HTR-8/SVneo (cell line): ENCODE measurements at regions not wholly inside any gene's neighbourhood (a gene's known extent, or its start where the extent isn't known, plus 50 kb on each side); places are given as distances from the start of the nearest gene placed in this dataset.

Experiments
- DNase-seq: peaks from one replicate; pipeline ENCODE4 v3.0.0; 2011; ENCODE audit warnings: low spot score, mixed read lengths; ENCODE audit not compliant: insufficient read length
- FAIRE-seq: peaks from 2 replicates; lab custom pipeline; 2011; peaks lifted over from hg19 to GRCh38; lab: Jason Lieb, UNC

GRCh38 chr3:117114517-117115265 lies 405.1 kb downstream of the TUSC7 start:
- FAIRE-seq (no peak), DNase-seq (no peak)

GRCh38 chr3:117117188-117117936 lies 407.8 kb downstream of the TUSC7 start:
- FAIRE-seq = no peak
- no peak for DNase-seq

- no peak for DNase-seq
- no peak for FAIRE-seq
Observed at GRCh38 chr3:117118604-117119003, 409.0 kb downstream of the TUSC7 start.

- FAIRE-seq (no peak), DNase-seq (no peak)
Observed at GRCh38 chr3:117120014-117120413, 410.4 kb downstream of the TUSC7 start.

GRCh38 chr3:117122609-117123008 lies 413.0 kb downstream of the TUSC7 start:
- FAIRE-seq = no peak
- no peak for DNase-seq

- DNase-seq (no peak), FAIRE-seq (no peak)
Observed at GRCh38 chr3:117126460-117126859, 416.9 kb downstream of the TUSC7 start.

- DNase-seq = no peak
- FAIRE-seq = no peak
Observed at GRCh38 chr3:117126946-117127546, 417.5 kb downstream of the TUSC7 start.

GRCh38 chr3:117128133-117128532 lies 418.6 kb downstream of the TUSC7 start:
- FAIRE-seq (no peak), DNase-seq (no peak)

GRCh38 chr3:117128872-117129271 lies 419.3 kb downstream of the TUSC7 start:
- DNase-seq (no peak), FAIRE-seq (no peak)

- DNase-seq (no peak), FAIRE-seq (no peak)
Observed at GRCh38 chr3:117129516-117129915, 419.9 kb downstream of the TUSC7 start.

- DNase-seq (no peak), FAIRE-seq (no peak)
Observed at GRCh38 chr3:117130222-117130621, 420.6 kb downstream of the TUSC7 start.

- DNase-seq (no peak), FAIRE-seq (no peak)
Observed at GRCh38 chr3:117131259-117131658, 421.7 kb downstream of the TUSC7 start.

- DNase-seq = no peak
- no peak for FAIRE-seq
Observed at GRCh38 chr3:117133066-117133465, 423.5 kb downstream of the TUSC7 start.

GRCh38 chr3:117135207-117135606 lies 425.6 kb downstream of the TUSC7 start:
- FAIRE-seq (no peak), DNase-seq (no peak)

- DNase-seq (no peak), FAIRE-seq (no peak)
Observed at GRCh38 chr3:117136003-117136402, 426.4 kb downstream of the TUSC7 start.

GRCh38 chr3:117137065-117137464 lies 427.5 kb downstream of the TUSC7 start:
- DNase-seq = no peak

GRCh38 chr3:117139681-117140080 lies 430.1 kb downstream of the TUSC7 start:
- DNase-seq (no peak), FAIRE-seq (no peak)

More at GRCh38 chr3:117137065-117137464, 427.5 kb downstream of the TUSC7 start:
- FAIRE-seq = no peak

GRCh38 chr3:117141812-117142211 lies 432.2 kb downstream of the TUSC7 start:
- DNase-seq (no peak), FAIRE-seq (no peak)

GRCh38 chr3:117144853-117145252 lies 435.3 kb downstream of the TUSC7 start:
- FAIRE-seq (no peak), DNase-seq (no peak)

GRCh38 chr3:117145677-117146076 lies 436.1 kb downstream of the TUSC7 start:
- no peak for FAIRE-seq
- DNase-seq = no peak

- no peak for FAIRE-seq
Observed at GRCh38 chr3:117146571-117146970, 437.0 kb downstream of the TUSC7 start.

More at GRCh38 chr3:117146571-117146970, 437.0 kb downstream of the TUSC7 start:
- no peak for DNase-seq
